MCF 10A (cell line): ENCODE measurements at regions not wholly inside any gene's neighbourhood (a gene's known extent, or its start where the extent isn't known, plus 50 kb on each side); places are given as distances from the start of the nearest gene placed in this dataset.

Experiments used
- BruUV-seq: library from RNA; stranded (reverse); fragments of 400-500 nt; replicated peaks from 2 replicates; lab custom pipeline; 2021; lab: Mats Ljungman, UMichigan
- CTCF ChIA-PET: fragments of 300-600 bp; sonication (Branson Sonifier 250); formaldehyde crosslinking; extraction: SDS; loops from one replicate; lab custom pipeline; 2021; ENCODE audit warnings: antibody characterized with exemption, inconsistent platforms; lab: Yijun Ruan, JAX
- POLR2A ChIA-PET: fragments of 300-600, 350-650 bp; sonication (Branson Sonifier 250); formaldehyde crosslinking; extraction: SDS; loops from one replicate; lab custom pipeline; 2020; ENCODE audit warnings: antibody characterized with exemption, inconsistent platforms; lab: Yijun Ruan, JAX
- DNase-seq: peaks from one replicate; pipeline ENCODE4 v3.0.0-alpha.2; 2018; ENCODE audit not compliant: unreplicated experiment
- H3K27ac Mint-ChIP-seq: one replicate; pipeline ENCODE4 v1.8.0; 2022; ENCODE audit warnings: mild to moderate bottlenecking, low read depth, mixed read lengths; ENCODE audit not compliant: unreplicated experiment
- H3K27me3 Mint-ChIP-seq: one replicate; pipeline ENCODE4 v1.8.0; 2022; ENCODE audit warnings: mixed read lengths; ENCODE audit not compliant: insufficient read depth, unreplicated experiment
- H3K36me3 Mint-ChIP-seq: one replicate; pipeline ENCODE4 v1.8.0; 2022; ENCODE audit warnings: mild to moderate bottlenecking, moderate library complexity, mixed read lengths; ENCODE audit not compliant: insufficient read depth, unreplicated experiment
- H3K4me1 Mint-ChIP-seq: one replicate; pipeline ENCODE4 v1.8.0; 2022; ENCODE audit warnings: mixed read lengths; ENCODE audit not compliant: insufficient read depth, unreplicated experiment
- H3K4me3 Mint-ChIP-seq: one replicate; pipeline ENCODE4 v1.8.0; 2022; ENCODE audit warnings: mild to moderate bottlenecking, moderate library complexity, mixed read lengths; ENCODE audit not compliant: unreplicated experiment
- H3K9me3 Mint-ChIP-seq: one replicate; pipeline ENCODE4 v1.8.0; 2022; ENCODE audit warnings: mixed read lengths; ENCODE audit not compliant: unreplicated experiment
- CTCF ChIP-seq: fragments of 200-600 bp; IDR thresholded peaks from one replicate; pipeline ENCODE4 v1.8.0; 2022; ENCODE audit warnings: antibody characterized with exemption, mild to moderate bottlenecking; ENCODE audit not compliant: unreplicated experiment
- intact Hi-C: fragments of 100-400 bp; cut with micrococcal nuclease; formaldehyde crosslinking; loops from 2 replicates; pipeline ENCODE4 v1.14.1; 2022

DNA sequence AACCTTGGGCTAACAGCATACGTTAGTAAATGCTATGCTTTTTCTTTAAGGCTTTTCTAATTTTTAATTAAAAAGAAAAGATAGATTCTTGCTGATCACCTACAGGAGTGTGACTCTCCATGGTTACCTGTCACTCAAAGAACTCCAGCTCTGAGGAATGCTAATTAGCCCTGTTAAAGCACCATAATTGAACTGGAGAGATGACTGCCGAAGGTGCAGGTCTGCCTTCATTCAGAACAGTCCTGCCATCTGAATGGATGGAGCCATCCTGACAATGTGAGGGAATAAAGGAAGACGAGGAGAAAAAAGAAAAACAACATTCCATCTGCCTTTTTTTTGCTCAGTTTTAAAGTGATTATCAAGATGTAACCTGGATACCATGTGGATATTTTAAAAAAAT is 94.6 kb downstream of the ATP6V1G3 start:
- Mint-ChIP-seq H3K4me1 (peaks cover 33% of the 10 kb centered on the region), H3K36me3 (no peaks in the 10 kb centered on the region), H3K27ac (peak overlapping the region; percentile 60), H3K9me3 (peaks cover 8% of the 10 kb centered on the region), H3K4me3 (no peak overlapping the region), H3K27me3 (no peaks in the 10 kb centered on the region)
- BruUV-seq = no TSS peak
- no peak for TF ChIP-seq CTCF
- POLR2A ChIA-PET = interaction anchor here (0.9 to 4.4 kb wide), 2 partner anchors 18 to 235 kb away, joined by 3 to 33 read pairs; no protein-coding TSS in a partner anchor
- intact Hi-C loops = no loop called here
- CTCF ChIA-PET = no interaction called here
- no peak for DNase-seq

DNA sequence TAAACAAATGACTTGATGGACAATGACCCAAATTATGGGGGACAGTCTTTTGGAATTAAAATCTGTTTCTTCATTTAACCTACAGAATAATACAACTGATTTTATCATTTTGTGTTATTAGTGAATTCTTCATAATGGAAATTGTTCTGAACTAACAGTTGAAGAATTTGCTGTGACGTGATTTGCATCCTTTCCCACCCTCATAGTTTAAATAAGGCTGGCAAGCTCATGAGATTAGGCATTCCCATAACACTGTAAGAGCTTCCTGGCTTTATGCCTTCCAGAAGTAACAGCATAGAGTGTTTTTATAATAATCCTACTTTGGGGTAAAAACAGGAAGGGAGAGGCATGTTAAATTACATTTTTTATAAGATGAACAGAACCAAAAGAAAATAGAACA is 95.7 kb downstream of the ATP6V1G3 start:
- peak overlapping the region; percentile 85 for H3K27ac Mint-ChIP-seq

GRCh38 chr1:198443365-198444233 is 96.9 kb downstream of the ATP6V1G3 start:
- peak; percentile 99 for DNase-seq
- H3K9me3 Mint-ChIP-seq = peaks cover 16% of the 10 kb centered on the region
- peak overlapping the region; percentile 85 for H3K27ac Mint-ChIP-seq
- TSS peak; percentile 49 for BruUV-seq
- H3K27me3 Mint-ChIP-seq = no peaks in the 10 kb centered on the region
- H3K4me3 Mint-ChIP-seq = peak overlapping the region; percentile 32
- H3K36me3 Mint-ChIP-seq = no peaks in the 10 kb centered on the region
- CTCF ChIA-PET = interaction anchor here (0.9 kb wide), 2 partner anchors 96 to 102 kb away, joined by 3 read pairs; no protein-coding TSS in a partner anchor
- POLR2A ChIA-PET = interaction anchor here (0.6 to 4.4 kb wide), 22 partner anchors 8 to 356 kb away, joined by 3 to 44 read pairs (median 4); partner anchors contain the start of gene NEK7
- no peak for TF ChIP-seq CTCF
- intact Hi-C loops = loop anchor here (2.0 to 5.0 kb wide), 2 partner anchors 186 to 287 kb away; partner anchors contain the start of gene NEK7
- H3K4me1 Mint-ChIP-seq = peaks cover 23% of the 10 kb centered on the region

More for the DNA sequence above, 95.7 kb downstream of the ATP6V1G3 start:
- H3K4me1 Mint-ChIP-seq = peaks cover 33% of the 10 kb centered on the region
- no peaks in the 10 kb centered on the region for H3K27me3 Mint-ChIP-seq
- CTCF ChIA-PET = interaction anchor here (0.7 to 0.9 kb wide), 2 partner anchors 103 to 233 kb away, joined by 3 read pairs; no protein-coding TSS in a partner anchor
- TF ChIP-seq CTCF = no peak
- no peaks in the 10 kb centered on the region for H3K36me3 Mint-ChIP-seq
- POLR2A ChIA-PET = interaction anchor here (0.7 to 4.4 kb wide), 12 partner anchors 10 to 669 kb away, joined by 3 to 44 read pairs (median 4); partner anchors contain the start of gene NEK7
- DNase-seq = peak; percentile 63
- H3K9me3 Mint-ChIP-seq = peaks cover 8% of the 10 kb centered on the region
- BruUV-seq = no TSS peak
- no peak overlapping the region for H3K4me3 Mint-ChIP-seq
- intact Hi-C loops = loop anchor here (5.0 kb wide), 1 partner anchor 187 kb away; no protein-coding TSS in a partner anchor

GRCh38 chr1:198440842-198441241 is 99.6 kb downstream of the ATP6V1G3 start:
- no peaks in the 10 kb centered on the region for H3K27me3 Mint-ChIP-seq
- ChIA-PET POLR2A (no interaction called here), CTCF (no interaction called here)
- no peak for DNase-seq
- no TSS peak for BruUV-seq
- intact Hi-C loops = loop anchor here (5.0 kb wide), 1 partner anchor 184 kb away; no protein-coding TSS in a partner anchor
- no peak for TF ChIP-seq CTCF
- H3K36me3 Mint-ChIP-seq = no peaks in the 10 kb centered on the region
- no peak overlapping the region for H3K27ac Mint-ChIP-seq
- H3K4me1 Mint-ChIP-seq = peaks cover 19% of the 10 kb centered on the region
- no peak overlapping the region for H3K4me3 Mint-ChIP-seq
- H3K9me3 Mint-ChIP-seq = peaks cover 16% of the 10 kb centered on the region
